ENCODE measurements at regions not wholly inside any gene's neighbourhood (a gene's known extent, or its start where the extent isn't known, plus 50 kb on each side); places are given as distances from the start of the nearest gene placed in this dataset.

DNA sequence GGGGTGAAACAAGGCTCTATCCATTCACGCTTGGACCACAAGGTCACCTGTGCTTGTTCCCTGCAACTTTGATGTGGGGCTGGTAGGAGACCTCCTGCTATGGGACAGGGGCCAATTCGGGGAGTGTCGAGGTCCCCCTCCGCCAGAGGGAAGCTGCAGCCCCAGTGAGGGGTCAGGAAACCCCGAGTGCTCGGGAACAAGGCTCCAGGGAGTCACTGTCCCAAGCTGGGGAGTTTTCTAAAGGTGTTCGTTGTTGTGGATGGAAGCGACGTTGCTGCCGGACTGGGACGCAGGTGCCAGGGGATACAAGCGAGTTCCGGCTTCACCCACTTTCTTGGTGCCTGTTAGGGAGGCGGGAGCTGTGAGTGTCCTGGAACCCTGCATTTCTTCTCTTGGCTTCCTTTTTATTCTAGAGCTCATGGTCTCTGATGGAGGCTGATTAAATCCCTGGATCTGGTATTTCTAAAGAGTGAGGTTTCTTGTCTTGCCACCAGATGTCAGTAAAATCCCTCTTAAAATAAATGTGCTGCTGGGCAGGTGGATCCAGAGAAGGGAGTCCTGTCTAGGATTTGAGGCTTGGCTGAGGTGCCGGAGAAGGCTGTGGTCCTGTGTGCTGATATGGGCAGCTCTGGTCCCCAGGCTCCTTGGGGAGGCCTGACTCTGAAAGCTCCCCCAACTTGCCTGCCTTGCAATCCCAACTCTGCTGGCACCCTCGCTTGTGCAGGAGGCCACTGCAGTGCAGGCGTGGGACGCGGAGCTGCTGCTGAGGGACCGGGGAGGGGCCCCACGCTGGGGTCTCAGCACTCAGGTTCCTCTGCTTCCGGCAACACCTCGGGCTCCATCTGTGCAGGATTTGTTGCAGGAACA, 153.9 kb downstream of the TEX29 start:
- no peak for DNase-seq (ENCODE audit: low read depth in 2 of 2)

DNA sequence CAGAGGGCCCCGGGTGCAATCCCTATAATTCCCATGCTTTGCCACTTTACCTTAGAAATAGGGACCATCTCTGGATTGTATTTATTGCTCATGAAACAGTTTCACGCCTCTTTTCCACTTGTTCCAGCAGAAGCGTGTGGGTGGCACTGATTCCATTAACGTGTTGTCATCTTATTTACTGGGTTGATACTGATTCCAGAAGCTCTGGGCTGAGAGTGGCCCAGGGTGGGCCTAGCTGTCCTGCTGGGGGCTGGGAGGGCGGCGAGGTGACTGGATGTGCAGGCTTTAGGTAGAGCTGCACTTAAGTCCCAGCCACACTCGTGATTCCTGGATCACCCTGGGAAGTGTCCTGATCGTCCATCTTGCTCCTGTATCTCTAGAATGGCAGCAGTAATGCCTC, 155.0 kb downstream of the TEX29 start:
- no peak for DNase-seq (ENCODE audit: low read depth in 2 of 2)

DNA sequence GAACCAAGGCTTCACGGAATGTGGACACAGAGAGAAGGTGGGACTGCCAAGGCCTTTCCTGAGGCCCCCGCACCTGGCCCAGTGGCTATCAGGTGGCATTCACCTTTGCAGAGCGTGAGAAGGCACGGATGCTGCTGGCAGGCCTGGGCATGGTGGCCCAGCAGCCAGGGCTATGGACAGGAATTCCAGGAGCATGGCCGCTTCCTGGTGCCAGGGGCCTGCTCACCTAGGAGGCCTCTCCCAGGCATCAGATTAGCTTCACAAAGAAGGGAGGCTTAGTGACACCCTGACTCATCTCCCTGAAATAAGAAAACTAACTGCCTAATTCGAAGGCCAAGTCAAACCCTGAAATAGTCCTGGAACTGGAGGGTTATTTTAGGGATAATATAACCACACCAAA, 155.8 kb downstream of the TEX29 start:
- DNase-seq (ENCODE audit: low read depth in 2 of 2): no peak

DNA sequence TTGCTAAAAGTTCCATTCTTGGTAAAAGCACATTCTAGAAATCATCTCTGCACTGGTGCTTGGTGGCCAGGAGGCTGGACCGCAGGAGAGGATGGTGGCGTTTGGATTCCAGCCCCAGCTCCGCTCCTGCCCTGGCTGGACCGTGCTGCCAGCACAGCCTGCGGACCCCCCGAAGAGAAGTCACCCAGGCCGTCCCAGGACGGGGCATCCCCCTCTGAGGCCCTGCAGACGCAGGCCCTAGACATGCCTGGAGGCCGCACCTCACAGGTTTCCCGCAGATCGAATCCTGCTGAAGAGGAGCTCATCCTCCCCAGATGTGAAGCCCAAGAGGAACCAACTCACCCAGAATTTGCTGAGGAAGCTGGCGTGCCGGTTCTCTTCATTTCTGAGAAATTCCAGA, 159.0 kb downstream of the TEX29 start:
- no peak for DNase-seq (ENCODE audit: low read depth in 2 of 2)

DNA sequence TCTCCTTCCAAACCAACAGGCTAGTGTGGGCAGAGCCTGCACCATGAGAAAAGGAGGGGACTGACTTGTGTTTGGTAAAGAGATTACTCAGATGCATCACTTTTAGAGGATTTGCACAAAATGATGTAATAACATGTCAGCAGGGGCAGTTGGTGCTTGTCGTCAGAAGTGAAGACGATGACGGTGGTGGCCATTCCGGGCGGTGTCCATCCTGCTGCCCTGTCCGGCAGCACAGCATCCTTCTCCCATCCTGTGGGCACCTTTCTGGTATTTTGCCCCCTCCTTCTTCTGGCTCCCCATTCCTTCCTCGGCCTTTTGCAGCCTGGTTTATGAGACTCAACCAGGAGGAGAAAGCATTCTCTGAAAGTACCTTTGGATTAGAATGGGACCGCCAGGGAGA, 160.1 kb downstream of the TEX29 start:
- no peak for DNase-seq (ENCODE audit: low read depth in 2 of 2)

DNA sequence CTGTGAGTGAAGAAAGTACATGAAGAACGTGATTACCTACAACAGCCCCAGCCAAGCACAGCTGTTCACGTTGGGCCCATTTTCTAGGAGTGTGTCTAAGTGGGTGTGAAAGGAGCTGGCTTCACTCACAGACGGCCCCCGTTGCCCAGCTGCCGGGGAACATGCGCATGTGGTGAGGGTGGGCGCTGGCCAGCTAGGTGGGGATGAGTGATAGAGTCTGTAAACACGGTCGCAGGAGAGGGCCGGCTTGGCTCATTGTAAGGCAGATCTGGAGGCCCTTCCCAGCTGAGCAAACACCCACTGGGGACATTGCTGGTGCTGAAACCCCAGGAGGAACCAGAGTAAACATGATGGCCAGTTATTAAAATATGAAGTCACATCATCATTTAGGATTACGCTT, 160.5 kb downstream of the TEX29 start:
- no peak for DNase-seq (ENCODE audit: low read depth in 2 of 2)

DNA sequence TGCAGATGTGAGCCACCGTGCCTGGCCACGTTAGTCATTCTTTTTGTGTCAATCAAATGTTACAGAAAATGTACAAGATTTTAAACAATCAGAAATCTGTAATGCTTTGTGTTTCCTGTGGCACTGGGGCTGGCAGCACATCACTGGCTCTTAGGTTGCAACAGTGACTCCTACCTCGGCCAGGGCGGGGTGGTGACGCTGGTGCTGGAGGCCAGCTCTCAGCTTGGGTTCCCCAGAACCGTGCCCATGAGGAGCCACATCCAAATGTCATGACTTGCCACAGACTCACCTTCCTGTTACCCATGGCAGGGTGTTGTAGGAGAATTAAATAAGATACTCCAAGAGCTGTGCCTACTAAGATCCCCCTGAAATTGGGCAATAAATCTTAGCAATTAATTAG, 161.7 kb downstream of the TEX29 start:
- no peak for DNase-seq (ENCODE audit: low read depth in 2 of 2)

DNA sequence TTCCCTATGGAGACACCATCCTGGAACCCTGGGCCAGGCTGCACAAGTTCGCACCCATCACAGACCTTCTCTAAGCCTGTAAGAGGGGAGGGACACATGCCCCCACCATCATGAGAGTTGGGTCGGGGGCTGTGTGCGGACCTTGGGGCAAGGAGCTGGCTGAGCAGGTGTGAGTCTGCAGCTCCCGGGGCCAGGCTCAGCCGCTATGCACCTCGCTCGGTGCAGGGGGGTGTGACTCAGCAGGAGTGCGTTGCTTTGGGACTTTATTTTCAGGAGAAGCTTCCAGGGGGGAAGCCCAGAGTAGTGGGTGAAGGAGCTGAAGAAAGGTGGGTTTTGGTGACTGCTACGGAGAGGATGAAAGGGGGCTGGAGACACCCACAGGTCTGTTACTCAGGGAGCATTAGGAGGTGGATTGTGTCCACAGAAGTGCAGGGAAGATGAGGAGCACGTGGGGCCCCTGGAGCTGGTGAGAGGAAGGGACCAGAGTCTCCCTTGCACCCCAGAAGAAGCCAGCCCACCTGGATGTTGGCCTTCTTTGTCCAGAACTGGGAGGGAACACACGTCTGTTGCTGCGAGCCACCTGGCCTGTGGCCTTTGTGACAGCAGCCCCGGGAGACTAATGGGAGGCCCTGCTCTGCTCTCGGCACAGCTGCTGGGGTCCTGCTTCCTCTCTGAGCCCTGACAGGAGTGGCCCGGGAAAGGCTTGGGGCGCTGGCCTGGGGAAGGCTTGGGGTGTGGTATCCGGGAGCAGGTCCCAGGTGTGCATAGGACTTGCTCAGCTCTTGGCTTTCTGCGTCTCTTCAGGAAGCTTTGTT, 162.6 kb downstream of the TEX29 start:
- DNase-seq (ENCODE audit: low read depth in 2 of 2): no peak

DNA sequence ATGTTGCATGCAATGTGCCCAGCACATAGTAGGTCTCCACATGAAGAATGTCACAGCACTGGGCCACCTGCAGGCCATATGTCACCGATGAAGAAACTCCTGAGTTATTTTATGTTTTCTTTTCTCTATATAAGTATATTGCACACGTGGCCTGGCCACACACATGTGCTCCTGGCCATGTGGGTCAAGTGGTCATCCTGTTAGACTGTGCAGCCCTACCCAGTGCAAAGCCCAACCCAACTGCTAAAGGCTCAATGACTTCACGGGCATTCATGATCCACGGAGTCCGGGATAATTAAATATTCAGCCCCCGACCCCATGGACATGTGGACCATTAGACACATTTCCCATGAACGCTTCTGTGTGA, 163.2 kb downstream of the TEX29 start:
- no peak for DNase-seq (ENCODE audit: low read depth in 2 of 2)

DNA sequence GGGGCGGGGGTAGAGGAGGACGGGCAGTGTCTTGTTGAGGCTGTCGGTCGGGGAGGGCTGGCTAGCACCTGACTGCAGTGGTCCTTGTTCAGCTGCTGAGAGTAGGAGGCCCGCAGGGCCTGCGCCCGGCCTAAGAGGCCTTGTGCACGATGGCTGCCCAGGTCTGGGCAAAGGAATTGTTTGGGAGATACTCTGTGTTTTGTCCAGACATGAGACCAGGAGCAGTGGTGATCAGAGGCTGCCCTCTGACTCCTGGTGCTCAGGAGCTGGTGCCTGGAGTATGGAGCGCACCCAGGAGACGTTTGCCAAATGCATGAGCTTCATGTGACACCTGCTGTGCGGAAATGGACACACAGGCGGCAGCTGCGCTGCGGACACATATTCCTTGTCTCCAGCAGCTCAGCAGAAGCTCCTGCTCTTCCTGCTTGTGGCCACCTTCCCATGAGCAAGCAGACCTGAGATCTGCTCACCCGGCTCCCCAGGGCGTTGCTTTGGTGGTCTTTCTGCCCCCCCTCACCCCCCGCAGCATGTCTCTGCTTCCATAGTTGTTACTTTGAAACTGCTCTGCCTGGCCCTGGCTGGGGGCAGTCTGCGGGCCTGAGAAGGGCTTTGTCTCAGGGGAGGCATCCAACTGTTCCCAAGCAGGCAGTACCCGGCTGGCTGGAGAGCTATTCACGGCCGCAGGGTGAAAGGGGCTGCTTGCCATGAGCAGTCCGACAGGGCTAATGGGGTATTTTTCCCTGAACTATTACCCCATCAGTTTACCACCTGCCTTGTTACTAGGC, 163.9 kb downstream of the TEX29 start:
- DNase-seq (ENCODE audit: low read depth in 2 of 2): no peak

DNA sequence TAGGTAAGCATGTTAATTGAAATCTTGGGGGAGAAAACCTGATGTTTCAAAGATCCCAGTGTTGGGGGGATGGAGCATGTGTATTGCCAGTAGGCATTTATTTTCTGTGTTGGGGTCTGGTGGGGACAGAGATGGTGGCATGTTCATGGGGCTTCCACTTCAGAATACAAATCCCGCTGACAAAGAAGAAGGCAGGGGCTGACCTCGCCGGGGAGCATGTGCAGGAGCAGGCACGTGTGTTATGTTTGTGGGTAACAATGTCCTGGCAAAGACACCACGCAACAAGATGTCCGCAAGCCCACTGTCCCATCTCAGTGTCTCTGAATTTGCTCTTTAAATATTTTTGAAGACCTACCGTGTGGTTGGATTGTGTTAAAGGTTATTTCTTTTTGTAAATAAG, 164.5 kb downstream of the TEX29 start:
- DNase-seq (ENCODE audit: low read depth in 2 of 2): no peak

DNA sequence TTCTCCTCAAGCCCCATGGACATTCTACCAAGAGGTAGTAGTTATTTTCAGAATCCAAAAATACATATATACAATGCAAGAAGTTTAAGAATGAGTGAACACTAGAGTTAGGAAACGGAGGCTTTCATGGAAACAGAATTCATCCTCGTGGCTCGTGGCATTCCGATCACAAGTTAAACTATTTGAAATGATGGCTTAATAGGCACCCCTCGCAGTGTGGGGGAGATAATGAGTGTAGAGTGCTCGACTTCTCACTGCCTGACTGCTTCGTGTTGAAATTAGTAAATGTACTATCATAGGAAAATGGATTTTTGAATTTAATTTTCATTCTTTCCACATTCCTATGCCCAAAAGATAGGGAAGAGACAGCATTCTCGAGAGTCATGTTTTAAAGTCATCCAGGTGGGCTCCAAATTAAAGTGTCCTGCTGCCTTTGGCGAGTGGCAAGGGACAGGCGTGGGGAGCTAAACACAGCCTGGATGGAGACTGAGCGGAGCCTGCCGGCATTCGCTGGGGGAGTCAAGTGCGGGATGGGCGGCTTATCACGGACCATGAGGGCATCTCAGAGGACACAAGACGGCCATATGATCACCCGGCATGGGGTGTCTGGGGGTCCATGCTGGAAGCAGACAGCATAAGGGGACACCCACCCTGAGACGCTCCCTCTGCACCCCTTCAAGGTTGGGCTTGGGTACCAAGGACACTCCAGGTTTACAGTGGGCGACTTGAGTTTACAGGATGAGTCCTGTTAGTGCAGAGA, 165.2 kb downstream of the TEX29 start:
- no peak for DNase-seq (ENCODE audit: low read depth in 2 of 2)

DNA sequence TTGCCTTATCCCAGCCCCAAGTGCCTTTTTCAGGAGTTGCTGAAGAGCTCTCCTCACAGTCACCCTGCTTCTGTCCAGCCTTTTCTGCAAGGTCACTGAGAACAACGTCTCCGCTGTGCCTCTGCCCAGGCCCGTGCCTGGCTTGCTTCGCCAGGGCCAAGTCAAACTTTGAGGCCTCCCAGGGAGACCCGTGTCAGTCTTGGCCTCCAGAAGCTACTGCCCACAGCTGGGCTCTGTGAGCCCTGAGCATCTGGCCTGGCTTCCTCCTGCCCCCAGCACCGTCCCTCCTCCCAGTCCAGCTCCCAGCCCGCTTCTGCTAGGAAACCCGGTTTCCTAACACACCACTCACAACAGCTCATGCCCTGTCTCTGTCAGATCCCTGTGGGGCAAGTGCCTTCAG, 165.9 kb downstream of the TEX29 start:
- DNase-seq (ENCODE audit: low read depth in 2 of 2): no peak

DNA sequence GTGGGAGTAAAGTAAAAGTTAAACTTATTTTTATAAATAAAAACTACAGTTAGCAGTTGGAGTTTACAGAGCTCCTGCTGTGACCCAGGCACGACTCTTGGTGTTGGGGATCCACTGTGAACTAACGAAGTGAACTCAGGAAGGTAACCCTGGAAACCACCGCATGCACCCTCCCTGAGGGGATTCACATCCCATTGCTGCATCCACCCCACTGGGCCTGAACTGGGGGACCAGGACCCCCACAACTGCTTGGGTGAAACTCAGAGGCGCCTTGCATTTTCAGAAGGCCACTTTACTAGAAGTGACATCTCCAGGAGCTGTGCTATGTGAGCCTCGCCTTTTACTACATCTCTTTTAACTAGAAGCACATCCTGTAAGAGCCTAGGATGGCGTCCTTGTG, 166.4 kb downstream of the TEX29 start:
- no peak for DNase-seq (ENCODE audit: low read depth in 2 of 2)

DNA sequence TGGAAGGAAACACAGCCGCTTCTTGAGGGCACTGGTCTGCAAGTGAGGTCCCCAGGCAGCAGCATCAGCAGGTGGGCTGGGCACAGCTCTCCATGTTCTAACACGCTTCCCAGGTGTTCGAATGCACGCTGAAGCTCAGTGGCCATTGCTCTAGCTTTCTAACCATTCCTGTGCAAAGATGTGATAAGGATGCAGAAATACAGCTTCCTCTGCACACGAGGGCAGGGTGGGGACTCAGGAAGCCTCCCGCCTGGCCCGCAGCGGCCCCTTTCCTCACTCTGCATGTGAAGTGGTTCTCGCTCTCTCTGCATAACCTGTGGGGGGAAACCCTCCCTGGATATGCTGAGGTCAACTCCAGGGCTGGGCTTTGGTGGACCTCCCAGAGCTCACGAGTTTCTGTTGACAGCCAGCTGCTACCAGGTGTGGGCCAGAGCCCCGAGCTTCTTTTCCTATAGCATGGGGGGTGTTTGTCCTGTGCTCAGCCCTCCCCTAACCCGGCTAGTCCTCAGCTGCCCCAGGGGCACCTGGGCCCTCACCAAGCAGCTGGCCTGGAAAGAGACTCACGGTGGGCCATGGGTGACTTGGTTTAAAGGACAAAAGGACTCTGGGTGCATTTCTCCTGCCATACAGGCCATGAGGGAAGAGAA, 168.2 kb downstream of the TEX29 start:
- DNase-seq (ENCODE audit: low read depth in 2 of 2): no peak

DNA sequence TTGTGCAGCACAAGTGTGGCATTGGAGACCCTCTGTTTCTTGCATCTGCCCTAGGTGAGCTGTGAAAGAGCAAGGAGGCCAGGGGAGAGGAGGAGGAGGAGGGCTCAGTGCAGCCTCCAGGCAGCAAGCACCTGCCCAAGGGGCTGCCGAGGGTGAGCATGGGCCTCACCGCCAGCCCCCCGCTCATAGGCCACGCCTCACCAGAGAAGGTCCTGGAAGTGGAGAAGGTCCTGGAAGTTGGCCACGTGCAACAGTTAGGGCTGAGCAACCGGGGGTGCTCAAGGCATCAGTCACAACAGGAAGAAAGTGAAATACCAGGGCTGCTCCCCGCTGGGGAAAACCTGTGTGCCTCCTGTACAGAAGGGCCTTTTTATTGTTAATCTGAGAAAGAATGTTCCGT, 168.9 kb downstream of the TEX29 start:
- DNase-seq (ENCODE audit: low read depth in 2 of 2): no peak

DNA sequence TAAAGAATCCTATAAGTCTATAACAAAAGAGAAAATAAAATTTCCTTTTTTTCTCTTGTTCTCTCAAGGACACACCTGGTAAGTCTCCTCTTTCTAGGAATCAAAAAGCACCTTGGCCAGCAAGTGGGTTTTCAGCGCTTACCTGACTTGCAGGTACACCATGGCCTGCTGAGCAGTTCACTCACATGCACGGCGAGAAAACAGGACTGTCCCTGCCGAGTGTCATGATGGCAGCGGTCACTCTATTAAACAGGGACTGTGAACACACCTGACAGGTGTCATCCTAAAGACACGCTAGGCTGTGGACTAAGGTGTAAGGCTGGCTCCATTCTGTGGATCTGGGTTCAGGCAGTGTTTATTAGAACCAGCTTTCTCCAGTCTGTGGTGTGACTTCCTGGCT, 170.2 kb downstream of the TEX29 start:
- DNase-seq (ENCODE audit: low read depth in 2 of 2): no peak

DNA sequence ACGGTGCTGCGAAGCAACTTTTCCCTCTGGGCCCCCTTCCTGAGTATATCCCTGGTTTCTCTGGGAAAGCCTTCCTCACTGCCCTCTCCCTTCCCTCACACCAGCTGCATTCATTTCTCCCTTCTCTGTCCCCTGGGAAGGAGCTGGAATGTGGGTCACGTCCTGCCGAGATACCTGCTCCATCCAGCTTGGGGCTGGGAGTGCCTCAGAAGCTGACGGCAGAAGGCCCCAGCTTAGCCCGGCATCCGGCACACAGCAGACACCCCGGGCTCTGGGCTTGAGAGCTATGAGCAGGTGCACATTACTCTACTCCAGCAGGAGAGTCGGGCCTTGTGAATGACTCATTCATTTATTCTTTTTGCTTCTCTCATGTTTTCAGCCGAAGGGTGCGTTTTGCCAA, 170.6 kb downstream of the TEX29 start:
- DNase-seq (ENCODE audit: low read depth in 2 of 2): no peak

DNA sequence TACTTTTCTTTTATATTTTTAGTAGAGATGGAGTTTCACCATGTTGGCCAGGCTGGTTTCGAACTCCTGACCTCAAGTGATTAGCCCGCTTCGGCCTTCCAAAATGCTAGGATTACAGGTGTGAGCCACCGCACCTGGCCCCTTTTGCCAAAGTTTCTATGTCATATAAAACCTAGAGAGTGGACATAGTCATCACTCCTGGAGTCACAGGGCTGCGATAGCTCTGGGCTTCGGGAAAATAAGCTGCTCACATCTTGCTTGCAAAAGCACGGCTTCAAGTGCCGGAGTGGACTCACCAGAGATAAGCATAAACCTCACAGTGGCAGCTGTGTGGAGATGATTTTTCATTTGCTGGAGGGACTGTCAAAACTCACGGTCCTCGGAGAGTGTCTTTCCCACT, 171.2 kb downstream of the TEX29 start:
- no peak for DNase-seq (ENCODE audit: low read depth in 2 of 2)

DNA sequence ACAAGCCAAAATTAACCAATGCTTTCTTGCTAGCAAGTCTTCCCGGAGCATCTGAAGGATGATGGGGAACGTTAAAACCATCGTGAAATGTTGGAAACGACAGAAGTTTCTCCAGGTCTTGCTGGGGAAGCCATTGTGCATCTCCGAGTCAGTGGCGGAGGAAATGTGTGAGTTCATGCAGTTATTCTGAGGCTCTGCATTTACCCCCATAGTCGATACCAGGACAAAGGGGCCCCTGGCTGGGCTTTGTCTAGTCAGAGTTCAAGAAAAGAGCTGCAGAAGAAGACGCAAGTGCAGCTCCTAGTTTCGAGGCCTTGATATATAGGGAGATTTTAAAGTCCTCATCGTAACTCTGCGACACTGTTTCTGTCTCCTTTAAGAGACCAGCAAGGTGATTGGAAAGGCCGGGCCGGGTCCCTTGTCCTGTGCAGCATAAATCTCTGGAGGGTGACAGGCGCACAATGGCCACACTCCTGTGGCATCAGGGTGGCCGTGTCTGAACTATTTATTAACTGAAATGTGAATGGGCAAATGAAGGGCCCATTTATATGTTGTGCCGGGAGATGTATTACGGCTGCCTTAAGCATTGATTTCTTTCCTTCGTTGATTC, 172.0 kb downstream of the TEX29 start:
- DNase-seq (ENCODE audit: low read depth in 2 of 2): no peak

DNA sequence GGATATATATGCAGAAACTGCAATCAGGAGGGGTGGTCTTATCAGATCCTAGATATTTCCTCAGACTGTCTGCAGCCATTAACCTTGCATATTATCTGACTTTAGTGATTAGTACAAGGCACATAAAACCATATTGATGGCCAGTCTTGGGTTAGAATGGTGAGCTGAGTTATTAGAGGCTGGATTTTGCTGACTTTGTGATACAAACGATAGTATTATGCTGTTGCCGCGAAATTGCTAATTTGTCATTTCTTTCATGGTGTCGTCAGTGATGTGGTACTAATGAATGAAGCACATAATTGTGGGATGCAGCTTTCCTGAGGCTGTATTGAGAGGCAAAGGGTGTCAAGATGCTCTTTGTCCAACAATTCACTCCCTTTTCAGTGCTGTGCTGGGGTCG, 172.5 kb downstream of the TEX29 start:
- no peak for DNase-seq (ENCODE audit: low read depth in 2 of 2)
